SK-N-SH (cell line): ENCODE measurements at regions not wholly inside any gene's neighbourhood (a gene's known extent, or its start where the extent isn't known, plus 50 kb on each side); places are given as distances from the start of the nearest gene placed in this dataset.

Experiments
- CHD2 ChIP-seq: fragments of 150-350 bp; IDR thresholded peaks from 2 replicates; pipeline ENCODE4 v1.6.1; 2018; ENCODE audit warnings: low read length; ENCODE audit not compliant: partially characterized antibody
- EP300 ChIP-seq, 2 experiments: IDR thresholded peaks; 2 replicates each; pipeline versions ENCODE4 v1.4.0 to v1.6.1; 2012; ENCODE audit warnings: borderline replicate concordance in 1 of 2, low read depth in 1 of 2, low read length in 1 of 2
- FOXJ3 ChIP-seq: sonication (generic); formaldehyde crosslinking; IDR thresholded peaks from 2 replicates; pipeline ENCODE4 v1.5.1; 2020; ENCODE audit warnings: mild to moderate bottlenecking, missing genetic modification reagents
- MEF2A ChIP-seq: IDR thresholded peaks from 2 replicates; pipeline ENCODE4 v1.4.0; 2012; ENCODE audit warnings: low read depth, borderline replicate concordance
- PBX3 ChIP-seq: IDR thresholded peaks from 2 replicates; pipeline ENCODE4; 2012
- POLR2AphosphoS5 ChIP-seq: IDR thresholded peaks from 2 replicates; pipeline ENCODE4 v1.6.1; 2012; ENCODE audit warnings: low read depth, low read length
- TAF1 ChIP-seq: IDR thresholded peaks from 2 replicates; pipeline ENCODE4 v1.6.1; 2012; ENCODE audit warnings: low read depth, mild to moderate bottlenecking, low read length, moderate library complexity, borderline replicate concordance
- TF ChIP-seq, protein P1 (sequence below): fragments of 200-600 bp; sonication (generic); IDR thresholded peaks from 2 replicates; pipeline ENCODE4 v1.6.1; 2017; ENCODE audit warnings: antibody characterized with exemption, mild to moderate bottlenecking, moderate library complexity

DNA sequence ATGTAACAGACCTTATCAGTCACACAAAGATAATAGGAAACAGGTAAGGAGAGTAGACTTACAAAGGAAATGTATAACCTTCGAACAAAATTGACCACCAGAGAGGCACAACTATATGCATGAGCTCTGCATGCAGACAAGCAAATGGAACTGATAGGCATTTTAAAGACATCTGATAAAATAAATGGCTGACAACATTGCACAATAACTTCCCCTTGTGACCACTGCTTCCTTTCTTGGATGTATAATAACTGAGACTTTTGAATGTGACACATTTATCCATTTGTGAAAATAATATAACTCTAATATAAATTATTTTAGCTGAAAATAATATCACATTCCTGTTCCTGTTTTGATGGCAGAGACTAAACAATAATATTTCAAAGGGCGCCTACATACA, 654.2 kb upstream of the STEAP1 start:
- TF ChIP-seq TAF1 (no peak), MEF2A (no peak), POLR2AphosphoS5 (no peak), FOXJ3 (no peak), EP300 (IDR thresholded peaks at IDR 0.05; ENCODE audit: borderline replicate concordance in 1 of 2, low read depth in 1 of 2, low read length in 1 of 2) (no peak), CHD2 (no peak), PBX3 (no peak)
- TF ChIP-seq, protein P1, sequence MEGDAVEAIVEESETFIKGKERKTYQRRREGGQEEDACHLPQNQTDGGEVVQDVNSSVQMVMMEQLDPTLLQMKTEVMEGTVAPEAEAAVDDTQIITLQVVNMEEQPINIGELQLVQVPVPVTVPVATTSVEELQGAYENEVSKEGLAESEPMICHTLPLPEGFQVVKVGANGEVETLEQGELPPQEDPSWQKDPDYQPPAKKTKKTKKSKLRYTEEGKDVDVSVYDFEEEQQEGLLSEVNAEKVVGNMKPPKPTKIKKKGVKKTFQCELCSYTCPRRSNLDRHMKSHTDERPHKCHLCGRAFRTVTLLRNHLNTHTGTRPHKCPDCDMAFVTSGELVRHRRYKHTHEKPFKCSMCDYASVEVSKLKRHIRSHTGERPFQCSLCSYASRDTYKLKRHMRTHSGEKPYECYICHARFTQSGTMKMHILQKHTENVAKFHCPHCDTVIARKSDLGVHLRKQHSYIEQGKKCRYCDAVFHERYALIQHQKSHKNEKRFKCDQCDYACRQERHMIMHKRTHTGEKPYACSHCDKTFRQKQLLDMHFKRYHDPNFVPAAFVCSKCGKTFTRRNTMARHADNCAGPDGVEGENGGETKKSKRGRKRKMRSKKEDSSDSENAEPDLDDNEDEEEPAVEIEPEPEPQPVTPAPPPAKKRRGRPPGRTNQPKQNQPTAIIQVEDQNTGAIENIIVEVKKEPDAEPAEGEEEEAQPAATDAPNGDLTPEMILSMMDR = no peak
